Stomach (tissue), 4 donors: ENCODE measurements at regions not wholly inside any gene's neighbourhood (a gene's known extent, or its start where the extent isn't known, plus 50 kb on each side); places are given as distances from the start of the nearest gene placed in this dataset.

Experiments used
- EP300 ChIP-seq: sonication (generic); formaldehyde crosslinking; IDR thresholded peaks from one replicate; pipeline ENCODE4 v1.6.1; 2017; ENCODE audit warnings: antibody characterized with exemption
- POLR2A ChIP-seq, 4 donors: fragments of 450-650 bp; IDR thresholded peaks; one replicate each; pipeline ENCODE4 v1.6.1; 2016; ENCODE audit warnings: antibody characterized with exemption in 4 of 4, control low read depth in 2 of 4, mild to moderate bottlenecking in 1 of 4, moderate library complexity in 1 of 4
- TF ChIP-seq, protein P1 (sequence below), 7 experiments: fragments of 450-650 bp in 4 of 7; fragments of 200-600 bp in 3 of 7; sonication (generic) in 3 of 7; IDR thresholded peaks; one replicate each; pipeline ENCODE4 v1.5.1; 2016 to 2019; ENCODE audit warnings: antibody characterized with exemption in 7 of 7, control low read depth in 2 of 7, mild to moderate bottlenecking in 1 of 7

- TF ChIP-seq EP300 (no peak), POLR2A (IDR thresholded peaks at IDR 0.05) (no peak)
- TF ChIP-seq, protein P1, sequence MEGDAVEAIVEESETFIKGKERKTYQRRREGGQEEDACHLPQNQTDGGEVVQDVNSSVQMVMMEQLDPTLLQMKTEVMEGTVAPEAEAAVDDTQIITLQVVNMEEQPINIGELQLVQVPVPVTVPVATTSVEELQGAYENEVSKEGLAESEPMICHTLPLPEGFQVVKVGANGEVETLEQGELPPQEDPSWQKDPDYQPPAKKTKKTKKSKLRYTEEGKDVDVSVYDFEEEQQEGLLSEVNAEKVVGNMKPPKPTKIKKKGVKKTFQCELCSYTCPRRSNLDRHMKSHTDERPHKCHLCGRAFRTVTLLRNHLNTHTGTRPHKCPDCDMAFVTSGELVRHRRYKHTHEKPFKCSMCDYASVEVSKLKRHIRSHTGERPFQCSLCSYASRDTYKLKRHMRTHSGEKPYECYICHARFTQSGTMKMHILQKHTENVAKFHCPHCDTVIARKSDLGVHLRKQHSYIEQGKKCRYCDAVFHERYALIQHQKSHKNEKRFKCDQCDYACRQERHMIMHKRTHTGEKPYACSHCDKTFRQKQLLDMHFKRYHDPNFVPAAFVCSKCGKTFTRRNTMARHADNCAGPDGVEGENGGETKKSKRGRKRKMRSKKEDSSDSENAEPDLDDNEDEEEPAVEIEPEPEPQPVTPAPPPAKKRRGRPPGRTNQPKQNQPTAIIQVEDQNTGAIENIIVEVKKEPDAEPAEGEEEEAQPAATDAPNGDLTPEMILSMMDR (IDR thresholded peaks at IDR 0.05): no peak
Observed at GRCh38 chr20:23232679-23233308, 117.8 kb upstream of the NXT1 start.
